ENCODE measurements at regions not wholly inside any gene's neighbourhood (a gene's known extent, or its start where the extent isn't known, plus 50 kb on each side); places are given as distances from the start of the nearest gene placed in this dataset.
"Not testable (repeated sequence)": the region's sequence is repeated elsewhere in the genome, so short reads cannot be mapped to it uniquely, and the experiment has no call there.

GRCh38 chr3:90184861-90185260 lies 1077.4 kb downstream of the EPHA3 start:
- Histone ChIP-seq H3K4me1 (no peaks in the 10 kb centered on the region), H3K9me3 (no peaks in the 10 kb centered on the region), H3K36me3 (no peaks in the 10 kb centered on the region), H3K4me3 (ENCODE audit: low read depth, low read length) (no peak overlapping the region), H3K27me3 (no peaks in the 10 kb centered on the region)
- DNase-seq, result no peak
- TF ChIP-seq, protein P1, sequence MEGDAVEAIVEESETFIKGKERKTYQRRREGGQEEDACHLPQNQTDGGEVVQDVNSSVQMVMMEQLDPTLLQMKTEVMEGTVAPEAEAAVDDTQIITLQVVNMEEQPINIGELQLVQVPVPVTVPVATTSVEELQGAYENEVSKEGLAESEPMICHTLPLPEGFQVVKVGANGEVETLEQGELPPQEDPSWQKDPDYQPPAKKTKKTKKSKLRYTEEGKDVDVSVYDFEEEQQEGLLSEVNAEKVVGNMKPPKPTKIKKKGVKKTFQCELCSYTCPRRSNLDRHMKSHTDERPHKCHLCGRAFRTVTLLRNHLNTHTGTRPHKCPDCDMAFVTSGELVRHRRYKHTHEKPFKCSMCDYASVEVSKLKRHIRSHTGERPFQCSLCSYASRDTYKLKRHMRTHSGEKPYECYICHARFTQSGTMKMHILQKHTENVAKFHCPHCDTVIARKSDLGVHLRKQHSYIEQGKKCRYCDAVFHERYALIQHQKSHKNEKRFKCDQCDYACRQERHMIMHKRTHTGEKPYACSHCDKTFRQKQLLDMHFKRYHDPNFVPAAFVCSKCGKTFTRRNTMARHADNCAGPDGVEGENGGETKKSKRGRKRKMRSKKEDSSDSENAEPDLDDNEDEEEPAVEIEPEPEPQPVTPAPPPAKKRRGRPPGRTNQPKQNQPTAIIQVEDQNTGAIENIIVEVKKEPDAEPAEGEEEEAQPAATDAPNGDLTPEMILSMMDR (IDR thresholded peaks at IDR 0.05; ENCODE audit: low read depth, low read length), result no peak

GRCh38 chr3:90197383-90197782 lies 1090.0 kb downstream of the EPHA3 start:
- not testable (repeated sequence) for H3K4me3 ChIP-seq (ENCODE audit: low read depth, low read length); H3K36me3 ChIP-seq

GRCh38 chr3:90202931-90203330 lies 1095.5 kb downstream of the EPHA3 start:
- H3K27me3 ChIP-seq; H3K36me3 ChIP-seq; H3K4me1 ChIP-seq; H3K4me3 ChIP-seq (ENCODE audit: low read depth, low read length); DNase-seq; H3K9me3 ChIP-seq: not testable (repeated sequence)

More at GRCh38 chr3:90197383-90197782, 1090.0 kb downstream of the EPHA3 start:
- DNase-seq, H3K4me1 ChIP-seq, H3K27me3 ChIP-seq, H3K9me3 ChIP-seq: not testable (repeated sequence)

DNA sequence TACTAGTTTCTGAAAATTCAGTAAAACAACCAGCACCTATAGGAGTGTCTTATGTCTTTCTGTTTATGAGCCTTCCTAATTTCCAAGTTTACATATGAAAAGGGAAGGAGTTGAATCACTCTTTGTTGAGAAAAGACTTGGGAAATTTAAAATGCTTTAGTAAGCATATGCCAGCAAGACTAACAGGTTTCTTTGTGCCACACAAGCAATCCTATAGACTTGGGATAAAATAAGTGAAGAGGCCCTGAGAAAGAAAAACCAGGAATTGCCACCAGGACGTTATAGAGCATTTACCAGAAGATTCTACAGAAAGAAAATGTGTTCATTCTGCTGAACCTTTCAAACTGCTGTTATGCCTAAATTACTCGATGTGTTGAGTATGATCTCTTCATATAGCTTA lies 1099.1 kb downstream of the EPHA3 start:
- not testable (repeated sequence) for H3K27me3 ChIP-seq, DNase-seq, H3K36me3 ChIP-seq

GRCh38 chr3:90207353-90208097 lies 1100.1 kb downstream of the EPHA3 start:
- not testable (repeated sequence) for H3K27me3 ChIP-seq; H3K9me3 ChIP-seq; H3K4me3 ChIP-seq (ENCODE audit: low read depth, low read length); H3K4me1 ChIP-seq; DNase-seq; H3K36me3 ChIP-seq

More for the DNA sequence above, 1099.1 kb downstream of the EPHA3 start:
- not testable (repeated sequence) for H3K9me3 ChIP-seq; H3K4me1 ChIP-seq; H3K4me3 ChIP-seq (ENCODE audit: low read depth, low read length)

- DNase-seq, result no peak
- Histone ChIP-seq H3K9me3 (no peaks in the 10 kb centered on the region), H3K27me3 (no peaks in the 10 kb centered on the region), H3K4me3 (ENCODE audit: low read depth, low read length) (no peak overlapping the region), H3K4me1 (no peaks in the 10 kb centered on the region), H3K36me3 (no peaks in the 10 kb centered on the region)
- TF ChIP-seq, protein P1 (IDR thresholded peaks at IDR 0.05; ENCODE audit: low read depth, low read length), result no peak
Observed at GRCh38 chr3:90221900-90222299, 1114.5 kb downstream of the EPHA3 start.

- TF ChIP-seq, protein P1 (IDR thresholded peaks at IDR 0.05; ENCODE audit: low read depth, low read length), result no peak
- no peaks in the 10 kb centered on the region for H3K9me3 ChIP-seq
Observed at GRCh38 chr3:90241481-90241880, 1134.1 kb downstream of the EPHA3 start.

DNA sequence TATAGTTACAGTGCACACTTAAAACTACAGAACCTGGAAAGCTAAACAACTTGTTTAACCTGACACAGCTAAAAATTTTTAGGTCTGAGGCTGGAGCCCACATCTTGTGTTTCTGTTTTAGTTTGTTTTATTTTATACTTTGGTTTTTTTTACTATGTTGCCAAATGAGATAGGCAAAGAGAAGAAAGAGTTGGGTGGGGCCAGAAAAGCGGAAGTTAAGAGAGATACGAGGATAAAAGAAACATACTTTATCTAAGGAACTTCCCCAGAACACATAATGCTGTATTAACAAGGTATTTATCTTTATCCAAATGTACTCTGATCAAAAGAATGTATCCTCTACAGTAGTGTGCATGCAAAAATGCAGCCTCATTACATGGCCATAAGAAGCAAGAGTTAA lies 1145.7 kb downstream of the EPHA3 start:
- Histone ChIP-seq H3K9me3 (no peaks in the 10 kb centered on the region), H3K4me1 (no peaks in the 10 kb centered on the region), H3K4me3 (ENCODE audit: low read depth, low read length) (no peak overlapping the region), H3K36me3 (no peaks in the 10 kb centered on the region), H3K27me3 (no peaks in the 10 kb centered on the region)
- DNase-seq, result no peak
- TF ChIP-seq, protein P1 (IDR thresholded peaks at IDR 0.05; ENCODE audit: low read depth, low read length), result no peak

More at GRCh38 chr3:90241481-90241880, 1134.1 kb downstream of the EPHA3 start:
- H3K4me1 ChIP-seq, result no peaks in the 10 kb centered on the region
- no peak for DNase-seq
- H3K4me3 ChIP-seq (ENCODE audit: low read depth, low read length), result no peak overlapping the region
- no peaks in the 10 kb centered on the region for H3K36me3 ChIP-seq
- no peaks in the 10 kb centered on the region for H3K27me3 ChIP-seq
